Activated T-cell treated with anti-CD3 and anti-CD28 coated beads for 24 hours (primary cell): ENCODE measurements at regions not wholly inside any gene's neighbourhood (a gene's known extent, or its start where the extent isn't known, plus 50 kb on each side); places are given as distances from the start of the nearest gene placed in this dataset.

Source experiments
- DNase-seq: peaks from one replicate; pipeline ENCODE4 v3.0.0-alpha.2; 2020; ENCODE audit warnings: low read depth

- DNase-seq = no peak
Measured at GRCh38 chr18:41753826-41754225, 201.2 kb upstream of the PIK3C3 start.

DNA sequence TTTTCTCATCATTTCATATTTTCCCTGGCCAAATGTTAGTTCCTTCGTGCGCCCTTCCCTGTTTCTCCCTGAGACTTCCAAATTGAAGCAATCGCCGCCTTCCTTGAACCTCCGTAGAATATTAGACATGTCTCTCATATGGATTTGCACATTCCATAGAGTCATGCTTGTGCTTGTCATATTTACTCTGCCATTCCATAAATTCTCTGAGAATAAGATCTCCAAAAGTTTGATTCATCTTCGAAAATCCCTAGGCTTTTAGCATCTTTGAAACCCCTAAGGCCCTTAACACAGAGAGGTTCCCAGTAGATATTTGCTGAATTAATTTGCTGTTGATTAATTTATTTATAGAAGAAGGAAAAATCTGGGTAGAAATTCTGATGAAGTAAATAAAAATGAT is 202.2 kb upstream of the PIK3C3 start:
- no peak for DNase-seq

DNA sequence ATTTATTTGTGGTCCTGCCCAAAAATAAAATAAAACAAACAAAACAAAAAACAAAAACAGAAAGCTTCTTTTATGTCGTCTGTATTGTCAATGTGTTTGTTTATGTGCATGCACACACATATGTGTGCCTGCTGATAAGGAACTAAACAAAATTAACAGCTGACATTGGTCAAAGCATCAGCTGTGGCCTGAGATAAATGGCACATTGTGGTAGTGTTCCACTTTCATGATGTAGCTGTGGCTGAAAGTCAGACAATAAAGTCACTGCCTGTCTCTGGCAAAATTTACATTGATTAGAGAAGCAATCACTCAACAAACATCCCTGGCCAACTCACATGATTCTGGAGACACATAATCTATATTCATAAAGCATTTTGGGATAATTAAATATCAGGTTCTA is 203.4 kb upstream of the PIK3C3 start:
- no peak for DNase-seq

GRCh38 chr18:41751161-41751560 is 203.9 kb upstream of the PIK3C3 start:
- no peak for DNase-seq

DNA sequence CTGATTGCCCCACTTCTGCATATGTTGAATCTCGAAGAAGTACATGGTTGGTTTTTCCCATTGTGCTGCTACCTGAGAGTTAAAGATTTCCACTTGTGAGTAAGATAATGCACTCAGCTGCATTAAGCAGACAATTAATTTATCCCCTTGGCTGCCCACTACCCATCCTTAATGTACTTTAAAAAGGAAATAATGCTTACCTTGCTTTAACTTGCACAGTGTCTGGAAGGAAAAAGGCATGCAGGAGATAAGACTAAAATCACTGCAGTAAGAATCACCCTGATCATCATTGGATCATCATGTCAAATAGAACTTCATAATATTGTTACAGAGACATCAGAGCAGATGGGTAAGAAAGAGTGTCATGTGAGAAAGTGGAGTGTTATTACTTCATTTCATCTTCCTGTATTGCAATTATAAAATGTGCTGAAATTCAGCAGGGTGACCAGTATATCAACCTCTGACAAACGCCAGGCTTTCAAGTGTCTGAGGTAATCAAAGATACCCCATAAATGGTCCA is 207.3 kb upstream of the PIK3C3 start:
- DNase-seq = no peak

- DNase-seq = no peak
Measured at GRCh38 chr18:41745166-41746049, 209.6 kb upstream of the PIK3C3 start.

DNA sequence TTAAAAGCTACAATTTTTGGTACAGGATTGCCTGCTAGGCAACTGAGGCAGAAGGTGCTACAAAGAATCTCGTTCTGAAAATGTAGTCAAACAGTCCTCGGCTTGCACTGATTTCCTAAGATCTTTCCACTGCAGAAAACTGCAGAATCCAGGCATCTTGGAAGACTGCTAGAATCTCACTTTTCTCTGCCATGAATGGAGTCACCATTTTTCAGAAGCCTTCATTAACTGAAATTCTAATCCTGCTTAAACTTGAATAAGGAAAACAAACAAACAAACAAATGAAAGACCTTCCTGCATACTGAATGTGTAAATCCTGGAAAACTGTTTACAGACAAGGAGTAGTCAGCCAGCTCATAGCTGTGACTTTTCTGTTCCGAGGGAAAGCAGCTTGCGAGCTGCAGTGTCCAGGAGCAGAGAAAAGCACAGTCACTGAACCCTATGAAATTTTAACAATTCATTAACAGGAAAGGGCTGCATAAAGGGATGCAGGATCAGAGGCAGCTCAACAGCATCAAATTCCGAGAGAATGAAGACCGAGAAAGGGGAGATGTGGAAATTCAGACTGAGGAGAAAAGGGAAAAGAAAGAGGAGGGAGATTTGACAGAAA is 210.5 kb upstream of the PIK3C3 start:
- DNase-seq = no peak

DNA sequence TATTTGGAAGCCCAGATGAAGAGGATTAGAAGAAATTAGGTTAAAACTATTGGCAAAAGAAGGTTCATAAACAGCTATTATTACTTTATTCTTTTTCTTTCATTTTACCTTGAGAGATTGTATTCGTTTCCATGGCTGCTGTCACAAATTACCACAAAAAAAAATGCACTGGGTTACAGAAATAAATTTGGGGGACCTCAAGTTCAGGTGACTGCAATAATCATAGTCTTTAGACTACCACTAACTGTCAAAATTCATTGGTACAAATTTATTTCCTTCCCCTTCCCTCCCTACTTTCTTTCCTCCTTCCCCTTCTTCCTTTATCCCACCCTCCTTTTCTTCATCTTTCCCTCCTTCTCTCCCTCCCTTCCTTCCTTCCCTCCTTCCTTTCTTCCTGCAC is 217.8 kb upstream of the PIK3C3 start:
- DNase-seq = no peak

GRCh38 chr18:41734917-41735316 is 220.1 kb upstream of the PIK3C3 start:
- no peak for DNase-seq

DNA sequence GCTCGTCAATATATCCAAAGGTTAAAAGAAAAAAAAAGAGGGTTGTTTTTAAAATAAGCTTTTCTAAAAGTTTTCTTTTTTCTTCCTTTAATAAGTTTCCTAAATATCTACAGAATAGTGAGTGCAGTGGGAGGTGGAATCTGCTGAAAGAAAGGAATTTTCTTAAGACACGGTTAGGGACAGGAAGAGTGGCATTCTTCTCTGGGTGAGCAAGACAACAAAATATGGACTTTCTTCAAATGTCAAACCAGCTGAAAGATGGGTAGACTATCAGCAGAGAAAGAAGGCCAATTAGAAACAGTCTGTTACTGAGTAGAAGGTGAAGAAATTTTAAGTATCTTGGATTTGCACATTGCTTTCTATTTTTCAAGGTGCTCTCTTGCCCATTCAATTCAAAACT is 222.7 kb upstream of the PIK3C3 start:
- DNase-seq = no peak

DNA sequence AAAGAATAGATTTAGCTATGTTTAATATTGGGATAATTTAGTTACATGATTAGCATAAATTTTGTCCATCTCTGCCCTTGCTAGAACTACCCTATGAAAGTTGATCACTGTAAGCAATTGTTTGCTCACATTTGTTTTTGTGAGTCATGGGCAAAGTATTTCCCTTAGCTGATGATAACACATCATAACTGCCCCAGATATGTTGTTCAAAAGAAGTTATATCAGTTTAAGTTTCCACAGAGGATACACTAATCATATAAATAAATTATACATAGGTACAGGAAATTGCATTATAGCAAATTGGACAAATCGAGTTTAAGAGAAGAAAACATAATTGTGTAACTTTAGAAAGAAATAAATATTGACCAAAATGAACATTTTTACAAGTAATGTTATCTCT is 223.2 kb upstream of the PIK3C3 start:
- no peak for DNase-seq

DNA sequence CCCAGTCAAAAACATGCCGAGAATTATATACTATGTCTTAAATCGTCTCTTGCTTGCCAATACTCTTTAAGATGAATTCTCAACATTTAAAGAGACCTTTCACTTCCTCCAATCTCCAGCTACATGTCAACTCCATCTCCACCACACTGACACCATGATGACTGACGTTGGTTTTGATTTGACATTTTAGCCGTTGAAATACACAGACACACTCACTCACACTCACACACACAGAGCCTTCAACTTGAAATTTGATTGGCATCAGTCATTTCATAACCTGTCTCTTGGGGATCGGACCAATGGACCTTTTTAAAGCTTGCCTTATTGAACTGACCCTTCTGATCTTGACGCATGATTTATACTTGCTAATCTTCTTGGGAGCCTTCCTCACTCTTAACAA is 230.8 kb upstream of the PIK3C3 start:
- DNase-seq = no peak

DNA sequence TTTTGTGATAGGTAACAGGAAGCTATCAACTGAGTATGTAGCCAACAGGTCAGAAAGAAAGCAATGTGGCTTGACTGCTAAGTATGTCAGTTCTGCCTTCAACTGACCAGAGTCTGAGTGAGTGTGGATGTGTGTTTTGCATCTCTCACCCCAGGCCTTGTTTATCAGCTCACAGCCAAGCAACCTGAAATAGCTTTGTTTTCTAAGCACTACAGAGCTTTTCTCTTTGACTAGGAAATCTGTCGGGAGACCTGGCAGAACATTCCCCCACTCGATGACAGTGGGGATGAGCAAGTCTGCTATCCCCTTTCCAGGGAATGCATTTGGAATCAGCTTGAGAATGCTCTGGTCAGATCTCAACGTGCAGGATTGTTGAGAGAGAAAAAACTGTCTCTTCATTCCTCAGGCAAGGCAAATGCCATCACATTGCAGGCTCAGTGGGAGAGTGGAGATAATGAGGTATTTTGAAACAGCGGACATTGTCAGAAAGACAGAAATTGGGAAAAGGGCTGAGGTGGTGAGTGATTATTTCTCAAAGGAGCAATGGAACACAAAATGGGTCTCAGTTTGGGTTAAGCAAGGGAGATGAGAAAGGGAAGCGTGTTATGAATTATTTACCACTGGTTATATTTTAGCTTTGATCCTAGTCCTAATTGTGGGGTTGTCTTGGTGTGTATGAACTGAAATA is 233.8 kb upstream of the PIK3C3 start:
- DNase-seq = no peak

GRCh38 chr18:41720226-41720625 is 234.8 kb upstream of the PIK3C3 start:
- no peak for DNase-seq

DNA sequence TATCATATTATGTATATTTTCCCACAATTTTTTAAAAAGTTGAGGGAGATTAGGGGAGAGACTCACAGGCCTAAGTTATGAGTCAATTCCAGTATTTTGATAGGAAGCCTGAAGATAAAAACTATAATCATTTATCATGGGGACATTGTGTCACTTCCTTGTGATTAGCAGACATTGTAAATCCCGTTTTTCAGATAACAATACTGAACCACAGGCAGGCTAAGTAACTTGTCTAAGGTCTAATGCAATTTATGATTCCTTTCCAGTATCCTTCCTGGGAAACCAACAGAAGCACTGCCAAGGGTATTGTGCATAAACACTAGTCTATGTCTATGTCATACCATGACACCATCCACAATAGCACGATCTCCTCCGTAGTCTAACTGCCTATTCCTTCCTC is 235.2 kb upstream of the PIK3C3 start:
- no peak for DNase-seq

- DNase-seq = no peak
Measured at GRCh38 chr18:41714872-41715271, 240.2 kb upstream of the PIK3C3 start.

DNA sequence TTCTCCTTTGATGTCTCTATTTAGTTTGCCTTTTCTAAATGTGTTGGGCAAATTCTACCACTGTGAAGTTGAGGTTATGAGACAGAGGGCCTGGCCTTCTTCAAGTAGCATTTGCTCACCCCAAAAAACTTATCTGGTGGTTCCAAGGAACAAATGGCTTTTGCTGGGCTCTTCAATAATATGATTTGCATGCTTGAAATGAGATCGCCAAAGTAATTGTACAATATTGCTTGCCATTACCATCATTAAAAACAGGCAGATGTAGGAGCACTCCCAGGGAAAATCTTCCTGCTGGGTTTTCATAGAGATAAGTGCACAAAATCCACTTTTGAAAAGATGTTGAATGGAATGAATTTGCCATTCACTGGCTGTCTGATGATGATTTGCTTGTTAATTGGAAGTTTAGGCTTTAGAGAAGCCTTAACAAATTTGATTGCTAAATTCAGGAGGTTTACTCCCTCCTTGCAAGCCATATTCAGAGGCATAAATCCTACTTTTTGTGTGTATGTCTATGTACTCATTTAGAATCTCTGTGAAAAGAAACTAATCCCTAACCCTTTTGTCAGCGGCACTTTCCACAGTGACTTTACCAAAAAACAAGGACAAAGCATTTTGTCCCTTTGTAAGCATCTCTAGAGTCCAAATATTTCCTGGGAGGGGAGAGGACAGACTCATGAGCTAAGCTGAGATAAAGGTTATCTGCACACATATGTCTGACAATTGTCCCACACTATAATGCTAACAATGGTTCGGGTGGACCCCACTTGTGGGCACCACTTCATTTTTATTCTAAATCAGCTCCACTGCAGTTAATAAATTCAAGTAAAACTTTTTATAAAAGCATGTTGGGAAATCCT is 240.8 kb upstream of the PIK3C3 start:
- DNase-seq = no peak

DNA sequence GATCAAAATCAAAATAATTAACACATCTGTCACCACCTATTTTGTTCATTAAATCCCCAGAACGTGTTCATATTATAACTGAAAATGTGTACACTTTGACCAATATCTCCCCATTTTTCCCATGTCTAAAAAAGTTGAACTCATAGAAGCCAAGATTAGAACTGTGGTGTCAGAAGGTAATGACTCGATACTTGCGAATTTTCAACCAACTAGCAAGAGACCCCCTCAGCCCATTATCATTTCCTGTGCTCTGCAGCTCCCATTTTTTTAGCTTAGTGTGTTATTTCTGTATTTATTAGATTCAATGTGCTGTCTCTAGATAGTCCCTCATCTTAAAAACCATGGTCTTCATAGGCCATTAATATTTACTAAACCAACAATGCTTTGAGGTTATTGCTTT is 248.7 kb upstream of the PIK3C3 start:
- DNase-seq = no peak

GRCh38 chr18:41703744-41704530 is 251.1 kb upstream of the PIK3C3 start:
- DNase-seq = no peak

GRCh38 chr18:41700416-41700815 is 254.6 kb upstream of the PIK3C3 start:
- no peak for DNase-seq

DNA sequence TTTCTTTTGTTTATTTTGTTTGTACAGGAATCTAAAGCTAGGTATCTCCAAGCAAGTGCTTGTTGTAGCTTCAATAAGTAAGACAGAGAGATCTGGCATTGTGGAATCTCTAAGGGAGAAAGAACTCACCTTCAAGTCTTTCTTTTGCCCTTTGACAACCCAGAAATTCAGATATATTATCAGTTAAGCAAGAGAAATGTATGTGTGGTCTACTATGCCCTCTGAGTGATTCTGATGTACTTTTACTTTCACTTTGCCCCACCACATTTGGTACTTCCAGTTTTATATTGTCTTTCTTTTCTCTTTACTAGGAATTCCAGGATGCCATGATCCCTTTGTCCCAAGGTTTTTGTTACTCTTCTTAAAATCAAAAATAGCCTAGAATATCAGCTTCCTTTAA is 259.6 kb upstream of the PIK3C3 start:
- no peak for DNase-seq
